ENCODE measurements at regions not wholly inside any gene's neighbourhood (a gene's known extent, or its start where the extent isn't known, plus 50 kb on each side); places are given as distances from the start of the nearest gene placed in this dataset.

DNA sequence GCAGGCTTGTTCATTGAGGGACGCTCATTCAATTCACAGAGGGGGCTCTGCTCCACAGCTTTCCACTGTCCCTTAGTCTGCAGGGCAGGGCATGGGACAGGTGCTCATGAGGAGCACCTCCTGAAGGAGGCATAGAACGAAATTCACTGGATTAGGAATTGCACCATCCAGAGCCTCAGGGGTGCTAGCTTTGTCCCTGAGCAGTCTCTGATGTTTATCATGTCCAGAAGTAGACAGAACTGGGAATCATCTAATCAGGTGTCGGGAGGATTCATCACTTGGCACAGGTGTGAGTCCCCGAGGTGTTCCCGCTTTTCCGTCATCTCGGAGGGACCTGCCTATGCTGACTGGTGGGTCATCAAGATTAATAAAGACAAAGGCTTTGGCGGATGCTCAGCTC lies 321.4 kb downstream of the AJAP1 start:
- TF ChIP-seq JUN (CRISPR knock-in tag; IDR thresholded peaks at IDR 0.05) (no peak), TEAD1 (CRISPR knock-in tag; IDR thresholded peaks at IDR 0.05) (no peak), GTF2I (CRISPR knock-in tag; conservative IDR thresholded peaks at IDR 0.05) (no peak), PRRX2 (CRISPR knock-in tag; IDR thresholded peaks at IDR 0.05) (no peak), E2F4 (CRISPR knock-in tag; IDR thresholded peaks at IDR 0.05; ENCODE audit: borderline replicate concordance, low read depth) (no peak), CREM (CRISPR knock-in tag; IDR thresholded peaks at IDR 0.05) (no peak), TEAD4 (CRISPR knock-in tag; IDR thresholded peaks at IDR 0.05) (no peak), KAT7 (CRISPR knock-in tag; IDR thresholded peaks at IDR 0.05; ENCODE audit: borderline replicate concordance) (no peak)
- TF ChIP-seq, protein P1, sequence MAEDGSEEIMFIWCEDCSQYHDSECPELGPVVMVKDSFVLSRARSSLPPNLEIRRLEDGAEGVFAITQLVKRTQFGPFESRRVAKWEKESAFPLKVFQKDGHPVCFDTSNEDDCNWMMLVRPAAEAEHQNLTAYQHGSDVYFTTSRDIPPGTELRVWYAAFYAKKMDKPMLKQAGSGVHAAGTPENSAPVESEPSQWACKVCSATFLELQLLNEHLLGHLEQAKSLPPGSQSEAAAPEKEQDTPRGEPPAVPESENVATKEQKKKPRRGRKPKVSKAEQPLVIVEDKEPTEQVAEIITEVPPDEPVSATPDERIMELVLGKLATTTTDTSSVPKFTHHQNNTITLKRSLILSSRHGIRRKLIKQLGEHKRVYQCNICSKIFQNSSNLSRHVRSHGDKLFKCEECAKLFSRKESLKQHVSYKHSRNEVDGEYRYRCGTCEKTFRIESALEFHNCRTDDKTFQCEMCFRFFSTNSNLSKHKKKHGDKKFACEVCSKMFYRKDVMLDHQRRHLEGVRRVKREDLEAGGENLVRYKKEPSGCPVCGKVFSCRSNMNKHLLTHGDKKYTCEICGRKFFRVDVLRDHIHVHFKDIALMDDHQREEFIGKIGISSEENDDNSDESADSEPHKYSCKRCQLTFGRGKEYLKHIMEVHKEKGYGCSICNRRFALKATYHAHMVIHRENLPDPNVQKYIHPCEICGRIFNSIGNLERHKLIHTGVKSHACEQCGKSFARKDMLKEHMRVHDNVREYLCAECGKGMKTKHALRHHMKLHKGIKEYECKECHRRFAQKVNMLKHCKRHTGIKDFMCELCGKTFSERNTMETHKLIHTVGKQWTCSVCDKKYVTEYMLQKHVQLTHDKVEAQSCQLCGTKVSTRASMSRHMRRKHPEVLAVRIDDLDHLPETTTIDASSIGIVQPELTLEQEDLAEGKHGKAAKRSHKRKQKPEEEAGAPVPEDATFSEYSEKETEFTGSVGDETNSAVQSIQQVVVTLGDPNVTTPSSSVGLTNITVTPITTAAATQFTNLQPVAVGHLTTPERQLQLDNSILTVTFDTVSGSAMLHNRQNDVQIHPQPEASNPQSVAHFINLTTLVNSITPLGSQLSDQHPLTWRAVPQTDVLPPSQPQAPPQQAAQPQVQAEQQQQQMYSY (CRISPR knock-in tag; IDR thresholded peaks at IDR 0.05): no peak
- TF ChIP-seq, protein P2, sequence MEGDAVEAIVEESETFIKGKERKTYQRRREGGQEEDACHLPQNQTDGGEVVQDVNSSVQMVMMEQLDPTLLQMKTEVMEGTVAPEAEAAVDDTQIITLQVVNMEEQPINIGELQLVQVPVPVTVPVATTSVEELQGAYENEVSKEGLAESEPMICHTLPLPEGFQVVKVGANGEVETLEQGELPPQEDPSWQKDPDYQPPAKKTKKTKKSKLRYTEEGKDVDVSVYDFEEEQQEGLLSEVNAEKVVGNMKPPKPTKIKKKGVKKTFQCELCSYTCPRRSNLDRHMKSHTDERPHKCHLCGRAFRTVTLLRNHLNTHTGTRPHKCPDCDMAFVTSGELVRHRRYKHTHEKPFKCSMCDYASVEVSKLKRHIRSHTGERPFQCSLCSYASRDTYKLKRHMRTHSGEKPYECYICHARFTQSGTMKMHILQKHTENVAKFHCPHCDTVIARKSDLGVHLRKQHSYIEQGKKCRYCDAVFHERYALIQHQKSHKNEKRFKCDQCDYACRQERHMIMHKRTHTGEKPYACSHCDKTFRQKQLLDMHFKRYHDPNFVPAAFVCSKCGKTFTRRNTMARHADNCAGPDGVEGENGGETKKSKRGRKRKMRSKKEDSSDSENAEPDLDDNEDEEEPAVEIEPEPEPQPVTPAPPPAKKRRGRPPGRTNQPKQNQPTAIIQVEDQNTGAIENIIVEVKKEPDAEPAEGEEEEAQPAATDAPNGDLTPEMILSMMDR (IDR thresholded peaks at IDR 0.05): no peak
- TF ChIP-seq, protein P3, sequence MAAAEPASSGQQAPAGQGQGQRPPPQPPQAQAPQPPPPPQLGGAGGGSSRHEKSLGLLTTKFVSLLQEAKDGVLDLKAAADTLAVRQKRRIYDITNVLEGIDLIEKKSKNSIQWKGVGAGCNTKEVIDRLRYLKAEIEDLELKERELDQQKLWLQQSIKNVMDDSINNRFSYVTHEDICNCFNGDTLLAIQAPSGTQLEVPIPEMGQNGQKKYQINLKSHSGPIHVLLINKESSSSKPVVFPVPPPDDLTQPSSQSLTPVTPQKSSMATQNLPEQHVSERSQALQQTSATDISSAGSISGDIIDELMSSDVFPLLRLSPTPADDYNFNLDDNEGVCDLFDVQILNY (CRISPR knock-in tag; IDR thresholded peaks at IDR 0.05): no peak
- TF ChIP-seq, protein P4, sequence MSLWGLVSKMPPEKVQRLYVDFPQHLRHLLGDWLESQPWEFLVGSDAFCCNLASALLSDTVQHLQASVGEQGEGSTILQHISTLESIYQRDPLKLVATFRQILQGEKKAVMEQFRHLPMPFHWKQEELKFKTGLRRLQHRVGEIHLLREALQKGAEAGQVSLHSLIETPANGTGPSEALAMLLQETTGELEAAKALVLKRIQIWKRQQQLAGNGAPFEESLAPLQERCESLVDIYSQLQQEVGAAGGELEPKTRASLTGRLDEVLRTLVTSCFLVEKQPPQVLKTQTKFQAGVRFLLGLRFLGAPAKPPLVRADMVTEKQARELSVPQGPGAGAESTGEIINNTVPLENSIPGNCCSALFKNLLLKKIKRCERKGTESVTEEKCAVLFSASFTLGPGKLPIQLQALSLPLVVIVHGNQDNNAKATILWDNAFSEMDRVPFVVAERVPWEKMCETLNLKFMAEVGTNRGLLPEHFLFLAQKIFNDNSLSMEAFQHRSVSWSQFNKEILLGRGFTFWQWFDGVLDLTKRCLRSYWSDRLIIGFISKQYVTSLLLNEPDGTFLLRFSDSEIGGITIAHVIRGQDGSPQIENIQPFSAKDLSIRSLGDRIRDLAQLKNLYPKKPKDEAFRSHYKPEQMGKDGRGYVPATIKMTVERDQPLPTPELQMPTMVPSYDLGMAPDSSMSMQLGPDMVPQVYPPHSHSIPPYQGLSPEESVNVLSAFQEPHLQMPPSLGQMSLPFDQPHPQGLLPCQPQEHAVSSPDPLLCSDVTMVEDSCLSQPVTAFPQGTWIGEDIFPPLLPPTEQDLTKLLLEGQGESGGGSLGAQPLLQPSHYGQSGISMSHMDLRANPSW (CRISPR knock-in tag; conservative IDR thresholded peaks at IDR 0.05; ENCODE audit: low read depth): no peak

All from WTC11 (cell line).